Midbrain (tissue), 1 donor: ENCODE measurements at regions not wholly inside any gene's neighbourhood (a gene's known extent, or its start where the extent isn't known, plus 50 kb on each side); places are given as distances from the start of the nearest gene placed in this dataset.

Experiments
- DNase-seq: peaks from one replicate; lab custom pipeline; 2025; lab: John Stamatoyannopoulos, UW

GRCh38 chr2:5842326-5842725 lies 150.1 kb downstream of the SOX11 start:
- no peak for DNase-seq

DNA sequence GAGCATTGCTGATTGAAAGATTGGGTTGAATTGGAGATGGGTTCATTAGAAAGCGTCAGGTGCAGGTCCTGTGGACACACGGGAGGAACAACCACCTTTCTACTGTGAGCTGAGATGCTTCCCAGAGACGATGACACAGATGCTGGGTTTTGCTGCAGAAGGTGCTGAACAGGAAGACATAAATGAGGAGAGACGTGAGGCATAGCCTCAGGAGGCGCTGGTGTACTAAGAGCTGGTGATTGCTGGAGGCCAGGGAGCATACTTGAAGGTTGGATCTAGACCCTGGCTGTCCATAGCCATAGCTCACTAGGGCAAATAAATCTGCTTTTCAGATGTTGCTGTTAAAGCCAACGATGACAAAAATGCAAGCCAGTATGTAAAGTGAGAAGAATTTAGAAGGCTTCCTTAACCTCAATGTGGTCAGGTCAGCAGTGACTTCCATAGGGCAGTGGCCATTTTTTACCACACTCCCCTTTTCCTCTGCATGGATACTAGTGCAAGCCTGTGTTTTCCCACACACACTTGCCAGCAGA lies 153.7 kb downstream of the SOX11 start:
- no peak for DNase-seq

GRCh38 chr2:5846881-5847280 lies 154.7 kb downstream of the SOX11 start:
- DNase-seq: no peak

DNA sequence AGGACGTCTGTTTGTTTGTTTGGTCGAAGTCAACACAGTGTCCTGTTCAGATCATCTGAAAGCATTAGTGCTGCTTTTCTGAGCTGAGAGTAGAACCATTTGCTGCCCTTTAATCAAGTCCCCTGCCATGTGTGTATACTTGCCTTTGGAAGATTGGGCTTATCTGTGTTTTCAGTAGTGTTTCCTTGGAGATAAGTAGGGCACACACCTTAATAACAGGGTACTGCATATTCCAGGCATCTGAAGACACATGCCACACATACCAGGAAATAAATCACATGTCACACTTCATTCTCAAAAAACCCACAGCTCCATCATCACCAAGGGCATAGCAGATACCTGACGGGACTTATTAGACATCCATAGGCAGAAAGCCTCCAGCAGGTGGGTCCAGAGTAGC lies 157.4 kb downstream of the SOX11 start:
- DNase-seq: no peak

DNA sequence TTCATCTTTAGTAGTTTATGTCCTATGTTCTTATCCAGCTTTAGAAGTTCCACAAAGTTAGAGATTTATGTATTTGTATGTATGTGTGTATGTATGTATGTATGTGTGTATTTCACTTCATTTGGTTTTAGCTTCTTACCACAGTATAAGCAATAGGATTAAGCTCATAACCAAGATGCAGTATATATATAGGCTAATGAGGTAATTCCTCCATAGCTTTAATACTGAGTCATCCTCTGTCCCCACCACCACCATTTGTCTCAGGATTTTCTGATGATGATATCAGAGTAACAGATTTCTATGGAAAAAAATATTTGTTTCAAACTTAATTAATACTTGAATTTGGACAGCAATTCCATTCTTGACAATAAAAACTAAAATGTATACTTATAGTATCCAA lies 159.2 kb downstream of the SOX11 start:
- no peak for DNase-seq

DNA sequence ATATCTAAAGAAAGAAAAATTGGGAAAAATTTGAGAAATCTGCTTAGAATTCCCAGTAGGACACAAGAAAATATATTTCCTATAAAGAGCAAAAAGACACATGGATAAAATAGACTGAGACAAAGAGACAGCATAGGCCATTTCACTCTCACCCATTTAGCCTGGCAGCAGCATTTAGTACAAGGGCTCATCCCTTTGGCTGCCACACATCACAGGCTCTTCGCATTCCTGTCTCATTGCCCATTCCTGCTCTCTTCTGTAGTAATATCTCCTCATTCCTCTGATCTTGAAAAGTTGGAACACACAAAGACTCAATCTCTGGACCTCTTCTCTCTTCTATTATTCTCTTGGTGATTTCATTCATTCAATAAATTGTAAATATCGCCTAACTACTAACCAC lies 162.6 kb downstream of the SOX11 start:
- no peak for DNase-seq

DNA sequence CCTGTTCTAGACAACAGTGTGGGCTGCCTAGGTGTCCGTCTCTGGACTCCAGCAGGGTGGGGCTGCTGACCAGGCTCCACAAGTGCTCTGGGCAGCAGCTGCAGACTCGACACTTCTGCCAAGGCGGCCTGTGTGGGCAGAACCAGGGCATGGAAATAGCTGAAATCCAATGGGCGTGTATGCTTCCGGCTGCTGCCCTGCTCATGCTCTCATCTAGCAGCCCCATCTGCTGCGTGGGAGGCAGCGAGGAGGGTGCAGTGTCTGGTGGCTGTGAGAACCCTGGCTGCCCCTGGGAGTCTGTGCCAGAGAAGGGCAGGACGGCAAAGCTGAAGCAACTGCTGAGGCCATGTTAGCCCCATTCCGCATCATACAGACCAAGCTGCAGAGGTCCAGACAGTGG lies 174.9 kb downstream of the SOX11 start:
- DNase-seq: no peak

DNA sequence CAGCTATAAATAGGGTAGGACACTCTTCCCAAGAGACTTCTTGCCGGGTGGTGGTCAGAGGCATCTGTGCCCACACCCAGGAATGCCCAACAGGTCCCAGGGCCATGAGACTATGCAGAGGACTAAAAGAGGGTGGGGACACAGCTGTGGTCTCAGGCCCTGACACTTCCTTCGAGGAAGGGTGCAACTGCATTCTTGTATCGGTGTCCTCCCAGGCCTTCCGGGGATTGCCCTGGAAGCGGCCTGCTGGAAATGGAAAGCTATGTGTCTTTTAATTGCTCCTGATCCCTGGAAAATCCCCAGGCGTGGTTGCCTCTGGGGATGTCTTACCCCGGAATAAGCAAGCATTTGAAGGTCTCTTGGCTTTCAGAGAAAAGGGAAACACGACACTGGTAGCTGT lies 176.7 kb downstream of the SOX11 start:
- DNase-seq: no peak

GRCh38 chr2:5869936-5870335 lies 177.8 kb downstream of the SOX11 start:
- DNase-seq: no peak

- no peak for DNase-seq
These were observed 185.2 kb downstream of the SOX11 start for GRCh38 chr2:5877360-5877759.

- no peak for DNase-seq
These were observed 193.4 kb downstream of the SOX11 start for GRCh38 chr2:5885451-5886173.

- DNase-seq: no peak
These were observed 194.3 kb downstream of the SOX11 start for GRCh38 chr2:5886462-5886861.

DNA sequence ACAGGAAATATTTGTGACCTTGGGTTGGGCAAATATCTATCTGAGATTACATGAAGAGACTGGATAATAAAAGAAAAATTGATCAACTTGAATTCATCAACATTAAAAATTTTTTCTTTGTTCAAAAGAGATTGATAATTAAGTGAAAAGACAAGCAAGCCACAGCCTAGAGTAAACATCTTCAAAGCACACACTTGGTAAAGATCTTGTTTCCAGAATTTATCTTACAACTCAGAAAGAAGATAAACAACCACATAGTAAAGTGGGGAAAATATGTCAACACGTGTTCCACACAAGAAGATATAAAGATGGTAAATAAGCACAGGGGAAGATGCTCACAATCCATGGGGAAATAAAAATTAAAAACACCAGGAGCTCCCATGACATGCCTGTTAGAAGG lies 195.9 kb downstream of the SOX11 start:
- DNase-seq: no peak

DNA sequence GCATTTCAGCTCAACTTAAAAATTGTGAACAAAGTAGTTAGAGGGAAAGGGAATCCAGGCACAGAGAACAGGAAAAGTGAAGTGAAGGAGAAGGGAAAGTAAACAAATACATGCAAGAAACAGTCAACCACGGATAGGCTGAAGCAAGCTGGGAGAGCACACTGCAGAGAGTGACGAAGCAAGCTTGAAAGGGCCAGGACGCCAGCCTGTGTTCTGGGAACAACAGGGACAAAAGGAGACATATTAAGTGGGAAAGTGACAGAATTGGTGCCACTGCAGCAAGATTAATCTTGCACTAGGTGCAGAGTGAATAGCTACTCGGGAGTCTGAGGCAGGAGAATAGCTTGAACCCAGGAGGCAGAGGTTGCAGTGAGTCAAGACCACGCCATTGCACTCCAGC lies 197.3 kb downstream of the SOX11 start:
- no peak for DNase-seq

DNA sequence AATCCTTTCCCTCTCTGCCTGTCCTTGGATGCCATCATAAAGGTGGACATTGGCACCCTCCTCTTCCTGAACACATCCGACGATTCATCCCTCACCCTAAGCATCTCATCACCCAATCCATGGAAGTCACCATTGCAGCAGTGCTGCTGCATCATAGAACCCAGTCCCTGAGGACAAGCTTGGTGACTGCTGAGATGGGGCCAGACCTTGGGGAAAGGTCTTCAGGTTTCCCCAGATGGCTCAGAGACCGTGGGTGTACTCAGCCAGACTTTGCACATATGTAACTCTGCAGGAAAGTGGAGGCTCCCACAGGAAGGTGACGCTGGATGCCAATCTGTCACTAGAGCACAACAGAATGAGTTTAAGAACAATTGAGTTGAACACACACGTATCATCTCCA lies 202.2 kb downstream of the SOX11 start:
- no peak for DNase-seq

- no peak for DNase-seq
These were observed 203.1 kb downstream of the SOX11 start for GRCh38 chr2:5895284-5895683.

- no peak for DNase-seq
These were observed 205.1 kb downstream of the SOX11 start for GRCh38 chr2:5897249-5897648.

- no peak for DNase-seq
These were observed 206.5 kb downstream of the SOX11 start for GRCh38 chr2:5898667-5899066.

GRCh38 chr2:5905661-5906060 lies 213.5 kb downstream of the SOX11 start:
- no peak for DNase-seq

GRCh38 chr2:5908071-5908470 lies 215.9 kb downstream of the SOX11 start:
- no peak for DNase-seq

DNA sequence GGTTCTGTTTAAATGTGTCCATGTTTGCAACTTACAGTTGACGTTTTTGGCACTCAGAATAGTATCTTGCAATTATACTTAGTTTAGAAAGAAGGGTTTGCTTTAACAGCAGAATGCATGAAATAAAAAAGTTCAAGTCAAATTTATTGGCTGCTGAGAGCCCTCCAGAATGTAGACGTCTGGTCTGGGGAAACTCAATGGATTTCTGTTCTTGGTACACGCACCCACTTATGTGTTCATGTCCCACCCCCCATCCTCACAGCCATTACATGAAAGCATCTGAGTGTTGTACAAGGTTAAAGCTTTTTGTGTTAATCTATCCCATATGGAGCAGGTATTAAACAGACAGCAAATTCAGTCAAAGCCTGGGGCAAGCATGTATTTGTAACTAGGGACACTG lies 219.5 kb downstream of the SOX11 start:
- DNase-seq: no peak

DNA sequence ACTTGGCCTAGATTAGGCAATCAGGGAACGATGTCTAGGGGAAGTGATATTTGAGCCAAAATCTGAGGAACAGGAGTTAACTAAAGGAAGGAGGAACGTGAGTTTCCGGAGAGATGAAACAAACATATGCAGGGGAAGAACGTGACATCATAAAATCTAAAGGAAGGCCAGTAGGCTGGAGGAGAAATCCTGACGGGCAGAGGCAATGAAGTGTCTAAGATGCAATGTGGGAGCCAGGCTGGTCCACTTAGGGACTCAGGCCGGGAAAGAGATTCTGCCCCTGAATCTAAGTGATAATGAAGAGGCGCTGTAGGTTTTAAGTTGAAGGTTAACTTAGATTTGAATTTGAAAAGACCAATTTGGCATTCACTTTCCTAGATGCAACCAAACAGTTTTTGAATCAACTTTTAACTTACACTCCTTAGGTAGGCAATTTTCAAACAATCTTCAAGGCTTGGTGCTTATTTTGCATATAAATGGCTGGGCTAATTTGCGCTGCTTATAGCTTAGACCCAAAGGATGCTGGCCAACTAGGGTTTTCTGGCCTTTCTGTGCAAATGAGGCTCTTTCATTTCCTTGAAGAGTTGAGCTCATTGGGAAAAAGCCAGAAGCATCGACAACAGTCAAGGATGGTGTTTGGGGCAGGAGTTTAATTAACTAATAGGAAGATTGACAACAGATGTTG lies 221.7 kb downstream of the SOX11 start:
- no peak for DNase-seq

GRCh38 chr2:5914811-5915611 lies 222.8 kb downstream of the SOX11 start:
- DNase-seq: no peak
